Natural killer cell (primary cell): ENCODE measurements at regions not wholly inside any gene's neighbourhood (a gene's known extent, or its start where the extent isn't known, plus 50 kb on each side); places are given as distances from the start of the nearest gene placed in this dataset.

Experiments used
- ATAC-seq, 3 donors: fragments of 150-1000 bp in 2 of 3; fragments of 200-7000 bp in 1 of 3; cut with Tn5 transposase; 1 replicate in 1 of 3; 2 replicates in 2 of 3; pipeline ENCODE4 v1.10.0; 2021; ENCODE audit warnings: mild to moderate bottlenecking in 2 of 3, moderate library complexity in 2 of 3
- DNase-seq, 2 donors: peaks; one replicate each; pipeline versions ENCODE4 v3.0.0 to v3.0.0-alpha.2; 2013 to 2021; ENCODE audit warnings: mixed read lengths in 1 of 2
- H3K27ac ChIP-seq: one replicate; pipeline ENCODE4 v1.5.1; 2013; ENCODE audit warnings: mild to moderate bottlenecking, low read length
- H3K27me3 ChIP-seq: one replicate; pipeline ENCODE4 v1.6.1; 2013; ENCODE audit warnings: low read length; ENCODE audit not compliant: control insufficient read depth, insufficient read depth
- H3K36me3 ChIP-seq: one replicate; pipeline ENCODE4 v1.6.1; 2013; ENCODE audit warnings: low read length; ENCODE audit not compliant: control insufficient read depth, insufficient read depth
- H3K4me1 ChIP-seq: one replicate; pipeline ENCODE4 v1.6.1; 2013; ENCODE audit warnings: low read length; ENCODE audit not compliant: control insufficient read depth, insufficient read depth
- H3K4me3 ChIP-seq: one replicate; pipeline ENCODE4 v1.5.1; 2013; ENCODE audit warnings: low read length
- H3K9me3 ChIP-seq: one replicate; pipeline ENCODE4 v1.6.1; 2013; ENCODE audit warnings: low read length; ENCODE audit not compliant: control insufficient read depth, insufficient read depth
- H3K27ac Mint-ChIP-seq, 2 donors: one replicate each; pipeline ENCODE4 v1.8.0; 2022; ENCODE audit warnings: mild to moderate bottlenecking in 2 of 2, mixed read lengths in 2 of 2, moderate library complexity in 1 of 2
- H3K27me3 Mint-ChIP-seq, 2 donors: one replicate each; pipeline ENCODE4 v1.8.0; 2022; ENCODE audit warnings: low read depth in 2 of 2, mixed read lengths in 2 of 2
- H3K36me3 Mint-ChIP-seq: one replicate; pipeline ENCODE4 v1.8.0; 2022; ENCODE audit warnings: mixed read lengths
- H3K4me1 Mint-ChIP-seq, 2 donors: one replicate each; pipeline ENCODE4 v1.8.0; 2022; ENCODE audit warnings: mixed read lengths in 2 of 2
- H3K4me3 Mint-ChIP-seq: one replicate; pipeline ENCODE4 v1.8.0; 2022; ENCODE audit warnings: mild to moderate bottlenecking, moderate library complexity, mixed read lengths
- H3K9me3 Mint-ChIP-seq, 2 donors: one replicate each; pipeline ENCODE4 v1.8.0; 2022; ENCODE audit warnings: mixed read lengths in 2 of 2
- WGBS: methylation state at CpG from one replicate; pipeline ENCODE4 v1.1.7; 2013; ENCODE audit warnings: missing lambda C conversion rate; ENCODE audit not compliant: insufficient coverage; 5-methylcytosine and 5-hydroxymethylcytosine counted together
- intact Hi-C: fragments of 100-400 bp; cut with micrococcal nuclease; formaldehyde crosslinking; loops from one replicate; pipeline ENCODE4 v1.14.2; 2022
- TF ChIP-seq, protein P1 (sequence below): fragments of 200-600 bp; IDR thresholded peaks from one replicate; pipeline ENCODE4 v1.8.0; 2022; ENCODE audit warnings: antibody characterized with exemption

DNA sequence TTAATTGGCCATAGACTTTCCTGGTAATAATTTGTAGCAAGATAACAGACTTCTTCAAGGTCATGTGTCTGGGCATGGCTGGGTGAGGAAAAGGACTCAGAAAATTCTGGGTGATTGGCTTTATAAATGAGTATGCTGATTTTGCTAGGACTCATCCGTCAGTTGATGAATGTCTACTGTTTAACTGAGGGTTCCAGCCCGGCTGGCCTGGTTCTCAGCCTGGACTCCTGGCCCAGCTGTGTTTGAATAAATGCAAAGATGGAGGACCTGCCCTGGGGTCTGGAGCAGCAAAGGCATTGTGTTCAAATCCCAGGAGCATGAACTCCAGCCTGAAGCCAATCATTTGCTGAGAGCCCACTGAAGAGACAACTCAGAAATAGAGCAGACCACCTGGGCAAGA is 323.2 kb downstream of the LRFN2 start:
- H3K36me3 Mint-ChIP-seq = no peaks in the 10 kb centered on the region
- Histone ChIP-seq H3K36me3 (no peaks in the 10 kb centered on the region), H3K4me3 (no peak overlapping the region), H3K27me3 (no peaks in the 10 kb centered on the region), H3K27ac (no peak overlapping the region), H3K4me1 (no peaks in the 10 kb centered on the region), H3K9me3 (no peaks in the 10 kb centered on the region)
- ATAC-seq (no peak), DNase-seq (no peak)
- intact Hi-C loops = no loop called here
- H3K27ac Mint-ChIP-seq = no peak overlapping the region
- whole genome bisulfite sequencing = 81% methylated on average over 1 of the region's 2 CpGs
- H3K4me1 Mint-ChIP-seq = no peaks in the 10 kb centered on the region
- no peaks in the 10 kb centered on the region for H3K9me3 Mint-ChIP-seq
- no peak overlapping the region for H3K4me3 Mint-ChIP-seq
- H3K27me3 Mint-ChIP-seq = peaks cover 14 to 25% of the 10 kb centered on the region in 2 donors
- TF ChIP-seq, protein P1, sequence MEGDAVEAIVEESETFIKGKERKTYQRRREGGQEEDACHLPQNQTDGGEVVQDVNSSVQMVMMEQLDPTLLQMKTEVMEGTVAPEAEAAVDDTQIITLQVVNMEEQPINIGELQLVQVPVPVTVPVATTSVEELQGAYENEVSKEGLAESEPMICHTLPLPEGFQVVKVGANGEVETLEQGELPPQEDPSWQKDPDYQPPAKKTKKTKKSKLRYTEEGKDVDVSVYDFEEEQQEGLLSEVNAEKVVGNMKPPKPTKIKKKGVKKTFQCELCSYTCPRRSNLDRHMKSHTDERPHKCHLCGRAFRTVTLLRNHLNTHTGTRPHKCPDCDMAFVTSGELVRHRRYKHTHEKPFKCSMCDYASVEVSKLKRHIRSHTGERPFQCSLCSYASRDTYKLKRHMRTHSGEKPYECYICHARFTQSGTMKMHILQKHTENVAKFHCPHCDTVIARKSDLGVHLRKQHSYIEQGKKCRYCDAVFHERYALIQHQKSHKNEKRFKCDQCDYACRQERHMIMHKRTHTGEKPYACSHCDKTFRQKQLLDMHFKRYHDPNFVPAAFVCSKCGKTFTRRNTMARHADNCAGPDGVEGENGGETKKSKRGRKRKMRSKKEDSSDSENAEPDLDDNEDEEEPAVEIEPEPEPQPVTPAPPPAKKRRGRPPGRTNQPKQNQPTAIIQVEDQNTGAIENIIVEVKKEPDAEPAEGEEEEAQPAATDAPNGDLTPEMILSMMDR = no peak

DNA sequence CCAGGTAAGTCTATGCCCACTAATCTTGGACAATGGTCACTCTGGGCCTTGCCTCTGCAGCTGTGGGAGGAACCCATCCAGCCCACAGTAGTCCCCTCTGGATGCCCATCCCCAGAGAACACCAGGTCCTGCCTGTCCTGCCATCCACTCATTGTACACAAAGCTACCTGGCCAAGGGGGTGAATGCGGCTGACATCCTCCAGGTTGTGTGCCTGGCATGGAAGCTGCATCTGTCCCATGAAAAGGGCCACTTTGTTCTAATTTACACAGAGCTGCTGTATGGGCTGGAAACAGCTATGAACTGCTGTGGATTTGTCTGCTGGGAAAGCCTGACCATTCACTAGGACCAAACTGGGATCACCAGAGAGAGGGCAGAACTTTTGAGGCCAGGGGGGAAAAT is 324.8 kb downstream of the LRFN2 start:
- Histone ChIP-seq H3K27ac (no peak overlapping the region), H3K36me3 (no peaks in the 10 kb centered on the region), H3K27me3 (no peaks in the 10 kb centered on the region), H3K9me3 (no peaks in the 10 kb centered on the region), H3K4me1 (no peaks in the 10 kb centered on the region), H3K4me3 (no peak overlapping the region)
- Mint-ChIP-seq H3K27ac (no peak overlapping the region), H3K4me3 (no peak overlapping the region), H3K36me3 (no peaks in the 10 kb centered on the region), H3K9me3 (no peaks in the 10 kb centered on the region), H3K4me1 (no peaks in the 10 kb centered on the region), H3K27me3 (peaks cover 14 to 25% of the 10 kb centered on the region in 2 donors)
- intact Hi-C loops = no loop called here
- ATAC-seq (no peak), DNase-seq (no peak)
- 92% methylated on average over 1 of the region's 1 CpG for WGBS
- TF ChIP-seq, protein P1 = no peak

DNA sequence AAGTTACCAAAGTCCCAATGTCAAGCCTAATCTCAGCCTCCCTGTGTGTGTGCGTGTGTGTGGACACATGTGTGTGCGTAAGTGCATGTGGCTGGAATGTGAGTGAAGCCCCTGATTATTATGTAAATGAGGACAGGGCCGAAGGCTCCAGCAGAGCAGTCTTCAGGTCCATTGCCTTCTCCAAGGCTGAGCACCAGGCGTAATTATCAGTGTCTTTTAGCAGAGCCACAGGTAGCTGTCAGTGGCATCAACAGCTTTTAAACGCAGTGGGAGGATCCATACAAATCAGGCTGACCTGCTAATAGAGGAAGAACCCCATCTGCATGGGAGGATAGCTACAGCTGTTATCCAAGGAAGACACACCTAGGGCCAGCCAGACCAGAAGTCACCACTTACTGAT is 324.3 kb upstream of the MOCS1 start:
- no peak overlapping the region for H3K4me3 Mint-ChIP-seq

DNA sequence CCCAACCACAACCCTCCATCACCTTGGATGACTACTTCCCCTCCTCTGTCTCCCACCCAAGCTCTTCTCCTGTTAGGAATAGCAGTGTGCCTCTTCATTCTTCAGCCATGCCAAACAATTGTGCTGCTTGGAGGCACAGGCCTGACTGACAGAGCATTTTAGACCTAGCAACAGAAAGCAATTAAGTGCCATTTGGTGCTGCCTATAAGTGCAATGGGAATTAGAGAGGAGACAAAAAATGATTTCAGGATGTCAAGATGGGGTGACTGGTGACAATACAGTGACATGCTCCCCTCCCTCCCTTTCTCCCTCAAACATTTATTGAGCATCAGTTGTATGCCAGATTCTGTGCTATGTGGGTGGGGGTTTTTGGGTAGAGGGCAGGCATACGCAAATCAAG is 322.6 kb upstream of the MOCS1 start:
- Mint-ChIP-seq H3K36me3 (no peaks in the 10 kb centered on the region), H3K4me1 (no peaks in the 10 kb centered on the region), H3K9me3 (no peaks in the 10 kb centered on the region), H3K4me3 (no peak overlapping the region), H3K27me3 (peaks cover 7 to 44% of the 10 kb centered on the region in 2 donors), H3K27ac (no peak overlapping the region)
- WGBS = no CpG with 5 or more reads among the region's 1 CpG
- intact Hi-C loops = no loop called here
- H3K9me3 ChIP-seq = no peaks in the 10 kb centered on the region
- ATAC-seq (no peak), DNase-seq (no peak)
- no peak overlapping the region for H3K4me3 ChIP-seq
- no peaks in the 10 kb centered on the region for H3K27me3 ChIP-seq
- H3K27ac ChIP-seq = no peak overlapping the region
- no peaks in the 10 kb centered on the region for H3K4me1 ChIP-seq
- TF ChIP-seq, protein P1 = no peak
- no peaks in the 10 kb centered on the region for H3K36me3 ChIP-seq

More for the DNA sequence above, 324.3 kb upstream of the MOCS1 start:
- H3K27ac ChIP-seq = no peak overlapping the region
- H3K36me3 ChIP-seq = no peaks in the 10 kb centered on the region
- intact Hi-C loops = no loop called here
- H3K4me3 ChIP-seq = no peak overlapping the region
- Mint-ChIP-seq H3K9me3 (no peaks in the 10 kb centered on the region), H3K27me3 (peaks cover 11 to 37% of the 10 kb centered on the region in 2 donors), H3K27ac (no peak overlapping the region), H3K4me1 (no peaks in the 10 kb centered on the region), H3K36me3 (no peaks in the 10 kb centered on the region)
- no peaks in the 10 kb centered on the region for H3K27me3 ChIP-seq
- no peak for ATAC-seq
- TF ChIP-seq, protein P1 = no peak
- H3K4me1 ChIP-seq = no peaks in the 10 kb centered on the region
- H3K9me3 ChIP-seq = no peaks in the 10 kb centered on the region
- no peak for DNase-seq
- 82% methylated on average over 5 of the region's 5 CpGs for WGBS
